ENCODE measurements at regions not wholly inside any gene's neighbourhood (a gene's known extent, or its start where the extent isn't known, plus 50 kb on each side); places are given as distances from the start of the nearest gene placed in this dataset.

DNA sequence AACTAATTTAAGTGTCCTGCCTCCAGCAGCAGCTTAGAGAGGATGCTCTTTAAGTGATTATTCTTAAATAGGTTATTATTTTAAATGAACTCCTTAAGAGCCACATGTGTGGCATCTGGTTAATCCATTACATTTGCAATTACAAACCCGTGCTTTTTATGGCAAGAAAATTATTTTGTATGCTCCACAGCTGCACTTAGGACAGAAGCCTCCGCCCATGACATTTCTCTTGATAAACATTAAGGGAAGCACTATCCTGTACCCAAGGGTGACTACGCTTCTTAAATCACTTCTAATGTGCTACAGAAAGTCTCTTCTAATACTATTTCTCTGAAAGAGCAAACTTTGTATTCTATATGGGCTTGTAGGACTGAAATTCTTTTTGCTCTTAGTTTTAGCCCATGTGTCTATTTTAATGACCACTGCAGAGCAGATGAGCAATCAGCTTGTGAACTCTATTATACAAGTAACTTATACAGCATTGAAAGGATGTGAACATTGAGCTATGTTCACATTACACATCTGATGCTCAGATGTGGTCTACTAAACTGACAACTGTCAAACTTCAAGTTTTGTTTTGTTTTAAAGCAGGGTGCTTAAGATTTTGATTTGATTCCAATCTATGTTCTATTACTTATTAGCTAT is 223.4 kb downstream of the COX7C start:
- in situ Hi-C loops (cut with MboI; ENCODE audit: low pct_ligation_motif_present in 1 of 4, low pct_unique_long_range_greater_than_20kb in 1 of 4, low sequenced_read_pairs in 3 of 4): no loop called here
- DNase-seq: no peak
- WGBS, 2 donors (ENCODE audit: low coverage in 1 of 2): 56 to 88% methylated on average over 2 to 3 of the region's 3 CpGs

DNA sequence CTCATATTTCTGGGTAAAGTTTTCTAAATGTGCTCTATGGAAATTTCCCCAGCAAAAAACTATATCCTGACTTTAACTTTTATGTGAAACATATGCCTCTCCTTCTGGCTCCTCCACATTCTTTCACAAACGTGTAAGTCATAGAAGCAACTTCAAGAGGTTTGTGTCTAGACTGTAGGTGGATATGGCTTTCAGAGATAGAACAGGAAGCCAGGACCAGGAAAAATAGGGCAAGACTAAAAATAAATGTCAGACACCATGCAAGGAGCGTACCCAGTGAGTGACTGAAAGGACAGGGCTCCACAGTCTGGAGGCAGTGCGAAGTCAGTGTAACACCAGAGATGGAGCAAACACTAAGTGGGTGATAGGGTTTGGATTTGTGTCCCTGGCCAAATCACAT is 240.7 kb downstream of the COX7C start:
- Histone ChIP-seq H3K9me3 (no peaks in the 10 kb centered on the region), H3K36me3 (no peaks in the 10 kb centered on the region), H3K4me1 (no peaks in the 10 kb centered on the region), H3K27me3 (no peaks in the 10 kb centered on the region), H3K27ac (no peak overlapping the region), H3K4me3 (no peak overlapping the region)
- in situ Hi-C loops (cut with MboI; ENCODE audit: low pct_ligation_motif_present in 1 of 4, low pct_unique_long_range_greater_than_20kb in 1 of 4, low sequenced_read_pairs in 3 of 4) (no loop called here), intact Hi-C loops (cut with DNase I; ENCODE audit: low total_unique reads) (no loop called here)
- DNase-seq: no peak
- TF ChIP-seq, protein P1, sequence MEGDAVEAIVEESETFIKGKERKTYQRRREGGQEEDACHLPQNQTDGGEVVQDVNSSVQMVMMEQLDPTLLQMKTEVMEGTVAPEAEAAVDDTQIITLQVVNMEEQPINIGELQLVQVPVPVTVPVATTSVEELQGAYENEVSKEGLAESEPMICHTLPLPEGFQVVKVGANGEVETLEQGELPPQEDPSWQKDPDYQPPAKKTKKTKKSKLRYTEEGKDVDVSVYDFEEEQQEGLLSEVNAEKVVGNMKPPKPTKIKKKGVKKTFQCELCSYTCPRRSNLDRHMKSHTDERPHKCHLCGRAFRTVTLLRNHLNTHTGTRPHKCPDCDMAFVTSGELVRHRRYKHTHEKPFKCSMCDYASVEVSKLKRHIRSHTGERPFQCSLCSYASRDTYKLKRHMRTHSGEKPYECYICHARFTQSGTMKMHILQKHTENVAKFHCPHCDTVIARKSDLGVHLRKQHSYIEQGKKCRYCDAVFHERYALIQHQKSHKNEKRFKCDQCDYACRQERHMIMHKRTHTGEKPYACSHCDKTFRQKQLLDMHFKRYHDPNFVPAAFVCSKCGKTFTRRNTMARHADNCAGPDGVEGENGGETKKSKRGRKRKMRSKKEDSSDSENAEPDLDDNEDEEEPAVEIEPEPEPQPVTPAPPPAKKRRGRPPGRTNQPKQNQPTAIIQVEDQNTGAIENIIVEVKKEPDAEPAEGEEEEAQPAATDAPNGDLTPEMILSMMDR (IDR thresholded peaks at IDR 0.05): no peak
- TF ChIP-seq POLR2A (IDR thresholded peaks at IDR 0.05) (no peak), POLR2AphosphoS5 (IDR thresholded peaks at IDR 0.05) (no peak), EP300 (IDR thresholded peaks at IDR 0.05; ENCODE audit: low read depth) (no peak)
- WGBS, 2 donors (ENCODE audit: low coverage in 1 of 2): 59 to 74% methylated on average over 3 of the region's 3 CpGs

More for the DNA sequence above, 223.4 kb downstream of the COX7C start:
- H3K36me3 ChIP-seq: no peaks in the 10 kb centered on the region
- no peaks in the 10 kb centered on the region for H3K4me1 ChIP-seq
- no peaks in the 10 kb centered on the region for H3K27me3 ChIP-seq
- no peak overlapping the region for H3K27ac ChIP-seq
- no peak overlapping the region for H3K4me3 ChIP-seq
- TF ChIP-seq EP300 (IDR thresholded peaks at IDR 0.05; ENCODE audit: low read depth) (no peak), POLR2AphosphoS5 (IDR thresholded peaks at IDR 0.05) (no peak), POLR2A (IDR thresholded peaks at IDR 0.05) (no peak)
- intact Hi-C loops (cut with DNase I; ENCODE audit: low total_unique reads): no loop called here
- H3K9me3 ChIP-seq: no peaks in the 10 kb centered on the region

DNA sequence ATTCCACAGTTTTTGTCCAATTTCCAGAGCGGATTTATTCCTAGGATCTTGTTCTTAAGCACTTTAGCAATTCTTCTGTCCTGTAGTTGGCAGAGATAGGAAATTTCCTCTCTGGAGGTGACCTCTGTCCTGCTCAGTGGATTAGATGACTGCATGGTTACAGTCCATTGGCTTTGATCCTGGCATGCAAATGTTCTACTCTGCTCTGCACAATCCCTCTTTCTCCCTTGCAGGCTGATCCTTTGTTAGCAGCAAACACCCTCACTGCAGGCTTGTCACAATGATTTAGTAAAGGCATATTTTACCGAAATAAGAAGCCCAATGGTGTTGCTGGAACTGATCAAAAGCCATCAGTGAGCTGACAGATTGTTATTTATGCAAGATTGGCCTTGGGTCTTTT is 243.8 kb downstream of the COX7C start:
- Histone ChIP-seq H3K27me3 (no peaks in the 10 kb centered on the region), H3K4me1 (no peaks in the 10 kb centered on the region), H3K27ac (no peak overlapping the region), H3K36me3 (no peaks in the 10 kb centered on the region), H3K9me3 (no peaks in the 10 kb centered on the region), H3K4me3 (no peak overlapping the region)
- 52 to 61% methylated on average over 2 of the region's 2 CpGs for WGBS, 2 donors (ENCODE audit: low coverage in 1 of 2)
- intact Hi-C loops (cut with DNase I; ENCODE audit: low total_unique reads): no loop called here
- TF ChIP-seq EP300 (IDR thresholded peaks at IDR 0.05; ENCODE audit: low read depth): no peak
- TF ChIP-seq POLR2A (IDR thresholded peaks at IDR 0.05): no peak
- TF ChIP-seq, protein P1 (IDR thresholded peaks at IDR 0.05): no peak
- no peak for TF ChIP-seq POLR2AphosphoS5 (IDR thresholded peaks at IDR 0.05)
- in situ Hi-C loops (cut with MboI; ENCODE audit: low pct_ligation_motif_present in 1 of 4, low pct_unique_long_range_greater_than_20kb in 1 of 4, low sequenced_read_pairs in 3 of 4): no loop called here
- DNase-seq: no peak

DNA sequence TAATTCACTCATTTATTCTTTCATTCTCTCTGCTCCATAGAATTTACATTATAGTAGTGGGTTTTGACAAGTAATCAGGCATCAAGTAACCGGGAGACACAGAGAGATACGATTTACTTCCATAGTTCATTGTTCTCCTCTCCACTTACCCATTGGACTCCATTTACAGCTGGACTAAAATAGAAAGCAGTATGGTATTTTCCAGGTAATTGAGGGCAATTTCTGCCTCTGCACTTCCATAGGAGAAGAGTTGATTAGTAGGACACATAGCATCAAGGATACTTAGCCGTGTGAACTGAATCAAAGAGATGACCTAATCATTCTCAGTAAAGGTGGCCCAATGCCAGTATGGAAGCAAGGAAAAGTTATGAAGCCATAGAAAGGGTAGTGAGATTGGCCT is 244.4 kb downstream of the COX7C start:
- in situ Hi-C loops (cut with MboI; ENCODE audit: low pct_ligation_motif_present in 1 of 4, low pct_unique_long_range_greater_than_20kb in 1 of 4, low sequenced_read_pairs in 3 of 4) (no loop called here), intact Hi-C loops (cut with DNase I; ENCODE audit: low total_unique reads) (no loop called here)
- Histone ChIP-seq H3K27ac (no peak overlapping the region), H3K4me3 (no peak overlapping the region), H3K9me3 (no peaks in the 10 kb centered on the region), H3K4me1 (no peaks in the 10 kb centered on the region), H3K36me3 (no peaks in the 10 kb centered on the region), H3K27me3 (no peaks in the 10 kb centered on the region)
- TF ChIP-seq POLR2A (IDR thresholded peaks at IDR 0.05) (no peak), EP300 (IDR thresholded peaks at IDR 0.05; ENCODE audit: low read depth) (no peak), POLR2AphosphoS5 (IDR thresholded peaks at IDR 0.05) (no peak)
- TF ChIP-seq, protein P1 (IDR thresholded peaks at IDR 0.05): no peak
- 66 to 84% methylated on average over 3 of the region's 3 CpGs for WGBS, 2 donors (ENCODE audit: low coverage in 1 of 2)
- no peak for DNase-seq

DNA sequence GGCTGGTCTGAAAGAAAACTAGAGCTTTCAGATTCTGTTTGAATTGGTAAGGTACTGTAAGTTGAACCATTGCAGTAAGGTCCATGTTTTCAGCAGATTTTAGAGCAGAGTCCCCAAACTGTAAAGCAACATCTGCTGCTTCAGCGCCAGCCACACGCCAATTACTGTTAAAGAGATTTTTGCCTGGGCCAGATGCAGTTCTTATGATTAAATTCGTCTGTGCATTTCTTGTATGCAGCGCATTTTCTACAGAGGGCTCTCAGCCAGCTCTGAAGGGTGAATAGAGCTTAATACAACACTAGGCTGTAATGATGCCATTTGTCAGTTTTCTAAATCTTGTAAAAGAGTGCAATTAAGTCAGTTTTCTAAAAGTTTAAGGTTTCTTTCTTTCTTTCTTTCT is 246.3 kb downstream of the COX7C start:
- WGBS, 2 donors (ENCODE audit: low coverage in 1 of 2): 72 to 74% methylated on average over 2 to 4 of the region's 4 CpGs
- in situ Hi-C loops (cut with MboI; ENCODE audit: low pct_ligation_motif_present in 1 of 4, low pct_unique_long_range_greater_than_20kb in 1 of 4, low sequenced_read_pairs in 3 of 4): no loop called here
- intact Hi-C loops (cut with DNase I; ENCODE audit: low total_unique reads): no loop called here

More for the DNA sequence above, 246.3 kb downstream of the COX7C start:
- no peak for DNase-seq
- Histone ChIP-seq H3K27ac (no peak overlapping the region), H3K27me3 (no peaks in the 10 kb centered on the region), H3K36me3 (no peaks in the 10 kb centered on the region), H3K9me3 (no peaks in the 10 kb centered on the region), H3K4me3 (no peak overlapping the region), H3K4me1 (no peaks in the 10 kb centered on the region)
- TF ChIP-seq POLR2AphosphoS5 (IDR thresholded peaks at IDR 0.05) (no peak), EP300 (IDR thresholded peaks at IDR 0.05; ENCODE audit: low read depth) (no peak), POLR2A (IDR thresholded peaks at IDR 0.05) (no peak)
- TF ChIP-seq, protein P1 (IDR thresholded peaks at IDR 0.05): no peak
